Testis (tissue), 2 donors: ENCODE measurements at regions not wholly inside any gene's neighbourhood (a gene's known extent, or its start where the extent isn't known, plus 50 kb on each side); places are given as distances from the start of the nearest gene placed in this dataset.

ENCODE experiments used
- POLR2A ChIP-seq: fragments of 450-650 bp; IDR thresholded peaks from one replicate; pipeline ENCODE4 v1.6.1; 2017; ENCODE audit warnings: antibody characterized with exemption, mild to moderate bottlenecking, moderate library complexity
- TF ChIP-seq, protein P1 (sequence below), 3 experiments: fragments of 450-650 bp in 2 of 3; fragments of 200-600 bp in 1 of 3; sonication (generic) in 1 of 3; IDR thresholded peaks; one replicate each; pipeline ENCODE4 v1.5.1; 2016 to 2019; ENCODE audit warnings: antibody characterized with exemption in 3 of 3, mild to moderate bottlenecking in 2 of 3, moderate library complexity in 1 of 3

DNA sequence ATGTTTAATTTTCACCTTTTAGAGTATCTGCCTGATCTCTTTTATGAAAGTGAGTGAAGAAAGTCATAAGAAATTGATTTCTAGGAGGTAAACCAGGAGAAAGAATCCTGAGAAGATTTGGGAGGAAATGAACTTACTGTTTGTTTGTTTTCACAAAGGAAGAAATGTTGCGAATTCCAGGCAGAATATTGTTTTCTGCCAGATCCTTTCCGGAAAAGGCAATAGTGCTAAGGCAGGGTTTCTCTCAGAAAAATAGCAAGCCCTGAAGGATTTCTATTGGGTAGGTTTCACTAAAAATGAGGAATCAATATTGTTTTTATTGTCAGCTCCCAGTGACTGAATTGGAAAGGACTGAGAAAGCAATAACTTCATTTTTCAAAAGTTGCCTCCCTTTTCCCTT lies 85.7 kb upstream of the TGFBR2 start:
- no peak for TF ChIP-seq POLR2A
- TF ChIP-seq, protein P1, sequence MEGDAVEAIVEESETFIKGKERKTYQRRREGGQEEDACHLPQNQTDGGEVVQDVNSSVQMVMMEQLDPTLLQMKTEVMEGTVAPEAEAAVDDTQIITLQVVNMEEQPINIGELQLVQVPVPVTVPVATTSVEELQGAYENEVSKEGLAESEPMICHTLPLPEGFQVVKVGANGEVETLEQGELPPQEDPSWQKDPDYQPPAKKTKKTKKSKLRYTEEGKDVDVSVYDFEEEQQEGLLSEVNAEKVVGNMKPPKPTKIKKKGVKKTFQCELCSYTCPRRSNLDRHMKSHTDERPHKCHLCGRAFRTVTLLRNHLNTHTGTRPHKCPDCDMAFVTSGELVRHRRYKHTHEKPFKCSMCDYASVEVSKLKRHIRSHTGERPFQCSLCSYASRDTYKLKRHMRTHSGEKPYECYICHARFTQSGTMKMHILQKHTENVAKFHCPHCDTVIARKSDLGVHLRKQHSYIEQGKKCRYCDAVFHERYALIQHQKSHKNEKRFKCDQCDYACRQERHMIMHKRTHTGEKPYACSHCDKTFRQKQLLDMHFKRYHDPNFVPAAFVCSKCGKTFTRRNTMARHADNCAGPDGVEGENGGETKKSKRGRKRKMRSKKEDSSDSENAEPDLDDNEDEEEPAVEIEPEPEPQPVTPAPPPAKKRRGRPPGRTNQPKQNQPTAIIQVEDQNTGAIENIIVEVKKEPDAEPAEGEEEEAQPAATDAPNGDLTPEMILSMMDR (IDR thresholded peaks at IDR 0.05) = no peak
